ENCODE measurements at regions not wholly inside any gene's neighbourhood (a gene's known extent, or its start where the extent isn't known, plus 50 kb on each side); places are given as distances from the start of the nearest gene placed in this dataset.

- TF ChIP-seq EZH2 (IDR thresholded peaks at IDR 0.05; ENCODE audit: borderline replicate concordance, low read depth, low read length, poor library complexity, severe bottlenecking) = no peak
- no peak for TF ChIP-seq CTCF (conservative IDR thresholded peaks at IDR 0.05; ENCODE audit: low read depth, low read length)
Measured at GRCh38 chr4:72768364-72768763, 199.3 kb upstream of the ADAMTS3 start.
